Tibial artery (tissue), 4 donors: ENCODE measurements at regions not wholly inside any gene's neighbourhood (a gene's known extent, or its start where the extent isn't known, plus 50 kb on each side); places are given as distances from the start of the nearest gene placed in this dataset.

ENCODE experiments used
- DNase-seq, 2 donors: peaks; one replicate each; pipeline ENCODE4 v3.0.0-alpha.2; 2019
- H3K27ac ChIP-seq, 2 donors: fragments of 200-600 bp; sonication (generic) in 1 of 2; 1 replicate in 1 of 2; 2 replicates in 1 of 2; pipeline ENCODE4 v1.5.1; 2018 to 2019; ENCODE audit warnings: mild to moderate bottlenecking in 1 of 2
- H3K27me3 ChIP-seq, 2 donors: fragments of 200-600 bp; sonication (generic) in 1 of 2; one replicate each; pipeline versions ENCODE4 v1.5.1 to v1.6.0; 2016 to 2019
- H3K36me3 ChIP-seq, 3 donors: fragments of 200-600 bp; sonication (generic) in 2 of 3; one replicate each; pipeline ENCODE4 v1.5.1; 2016 to 2019; ENCODE audit warnings: mild to moderate bottlenecking in 2 of 3
- H3K4me1 ChIP-seq, 4 donors: fragments of 200-600 bp; sonication (generic) in 2 of 4; 1 replicate in 3 of 4; 2 replicates in 1 of 4; pipeline ENCODE4 v1.5.1; 2016 to 2019
- H3K4me3 ChIP-seq, 2 donors: fragments of 200-600 bp; sonication (generic) in 1 of 2; 1 replicate in 1 of 2; 2 replicates in 1 of 2; pipeline ENCODE4 v1.5.1; 2018 to 2019; ENCODE audit warnings: mild to moderate bottlenecking in 2 of 2
- H3K9me3 ChIP-seq, 3 donors: fragments of 200-600 bp; sonication (generic) in 1 of 3; one replicate each; pipeline ENCODE4 v1.5.1; 2016 to 2019
- intact Hi-C: fragments of 100-400 bp; cut with DNase I; formaldehyde crosslinking; loops from one replicate; pipeline ENCODE4 v1.15.0; 2023; ENCODE audit warnings: low total_unique reads
- TF ChIP-seq, protein P1 (sequence below), 2 experiments: fragments of 200-600 bp in 1 of 2; fragments of 450-650 bp in 1 of 2; IDR thresholded peaks; one replicate each; pipeline ENCODE4 v1.5.1; 2017 to 2019; ENCODE audit warnings: antibody characterized with exemption in 2 of 2, mild to moderate bottlenecking in 1 of 2, moderate library complexity in 1 of 2

DNA sequence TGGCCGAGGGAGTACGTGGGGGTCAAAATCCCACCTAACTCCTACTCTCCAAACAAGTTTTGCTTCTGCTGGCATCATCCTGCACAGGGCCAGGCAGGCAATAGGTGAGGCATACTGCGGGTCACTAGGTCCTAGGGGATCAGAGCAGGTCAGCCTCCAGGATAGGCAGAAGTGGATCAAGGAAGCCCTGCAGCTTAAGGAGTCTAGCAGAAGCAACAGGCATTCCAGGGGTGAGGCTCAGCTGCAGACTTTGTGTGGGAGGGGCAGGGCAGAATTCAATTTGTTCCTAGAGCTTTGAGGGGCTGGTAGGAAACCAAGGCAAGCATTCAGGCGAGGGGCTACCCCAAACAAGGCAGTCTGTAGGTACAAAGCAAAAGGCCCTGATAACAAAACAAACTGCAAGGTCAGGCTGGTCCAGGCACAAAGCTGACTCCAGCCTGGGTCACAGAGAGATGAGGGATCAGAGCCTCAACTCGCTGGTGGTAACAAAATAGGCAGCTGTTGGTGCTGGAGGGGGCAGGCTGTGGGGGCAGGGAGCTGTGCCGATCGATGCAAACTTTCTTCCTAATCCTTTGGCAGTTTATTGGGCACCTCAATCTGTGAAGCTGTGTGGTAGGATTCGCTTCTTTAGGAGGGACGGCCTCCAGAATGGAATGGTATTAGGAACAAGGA is 80.2 kb upstream of the CALM2 start:
- H3K27ac ChIP-seq = no peak overlapping the region
- H3K9me3 ChIP-seq = no peaks in the 10 kb centered on the region
- TF ChIP-seq, protein P1, sequence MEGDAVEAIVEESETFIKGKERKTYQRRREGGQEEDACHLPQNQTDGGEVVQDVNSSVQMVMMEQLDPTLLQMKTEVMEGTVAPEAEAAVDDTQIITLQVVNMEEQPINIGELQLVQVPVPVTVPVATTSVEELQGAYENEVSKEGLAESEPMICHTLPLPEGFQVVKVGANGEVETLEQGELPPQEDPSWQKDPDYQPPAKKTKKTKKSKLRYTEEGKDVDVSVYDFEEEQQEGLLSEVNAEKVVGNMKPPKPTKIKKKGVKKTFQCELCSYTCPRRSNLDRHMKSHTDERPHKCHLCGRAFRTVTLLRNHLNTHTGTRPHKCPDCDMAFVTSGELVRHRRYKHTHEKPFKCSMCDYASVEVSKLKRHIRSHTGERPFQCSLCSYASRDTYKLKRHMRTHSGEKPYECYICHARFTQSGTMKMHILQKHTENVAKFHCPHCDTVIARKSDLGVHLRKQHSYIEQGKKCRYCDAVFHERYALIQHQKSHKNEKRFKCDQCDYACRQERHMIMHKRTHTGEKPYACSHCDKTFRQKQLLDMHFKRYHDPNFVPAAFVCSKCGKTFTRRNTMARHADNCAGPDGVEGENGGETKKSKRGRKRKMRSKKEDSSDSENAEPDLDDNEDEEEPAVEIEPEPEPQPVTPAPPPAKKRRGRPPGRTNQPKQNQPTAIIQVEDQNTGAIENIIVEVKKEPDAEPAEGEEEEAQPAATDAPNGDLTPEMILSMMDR (IDR thresholded peaks at IDR 0.05) = no peak
- H3K4me3 ChIP-seq = no peak overlapping the region
- H3K27me3 ChIP-seq = no peaks in the 10 kb centered on the region
- DNase-seq = no peak
- no peaks in the 10 kb centered on the region for H3K36me3 ChIP-seq
- no peaks in the 10 kb centered on the region for H3K4me1 ChIP-seq
- intact Hi-C loops = no loop called here

- Histone ChIP-seq H3K27me3 (no peaks in the 10 kb centered on the region), H3K36me3 (no peaks in the 10 kb centered on the region)
- TF ChIP-seq, protein P1 (IDR thresholded peaks at IDR 0.05) = no peak
Measured at GRCh38 chr2:47255794-47256193, 79.5 kb upstream of the CALM2 start.

DNA sequence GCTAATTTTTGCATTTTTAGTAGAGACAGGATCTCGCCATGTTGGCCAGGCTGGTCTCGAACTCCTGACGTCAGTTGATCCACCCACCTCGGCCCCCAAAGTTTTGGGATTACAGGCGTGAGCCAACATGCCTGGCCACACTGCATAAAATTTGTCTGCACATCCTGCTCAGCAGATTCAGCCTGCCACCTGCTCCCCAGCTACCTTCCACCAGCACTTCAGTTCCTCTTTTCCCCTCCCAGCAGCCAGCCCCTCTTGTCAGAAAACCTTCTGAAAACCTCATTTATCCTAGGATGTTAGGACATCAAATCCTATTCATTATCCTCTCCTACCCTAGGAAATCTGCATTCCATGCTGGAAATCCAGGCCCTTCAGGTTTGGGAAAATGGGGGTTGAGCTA is 78.2 kb upstream of the CALM2 start:
- no peak for DNase-seq
- Histone ChIP-seq H3K9me3 (no peaks in the 10 kb centered on the region), H3K4me1 (no peaks in the 10 kb centered on the region), H3K27ac (no peak overlapping the region), H3K4me3 (no peak overlapping the region), H3K36me3 (no peaks in the 10 kb centered on the region), H3K27me3 (no peaks in the 10 kb centered on the region)
- TF ChIP-seq, protein P1 (IDR thresholded peaks at IDR 0.05) = no peak
- intact Hi-C loops = no loop called here

More at GRCh38 chr2:47255794-47256193, 79.5 kb upstream of the CALM2 start:
- intact Hi-C loops = no loop called here
- Histone ChIP-seq H3K4me1 (no peaks in the 10 kb centered on the region), H3K27ac (no peak overlapping the region), H3K9me3 (no peaks in the 10 kb centered on the region), H3K4me3 (no peak overlapping the region)
- DNase-seq = no peak

- Histone ChIP-seq H3K4me3 (no peak overlapping the region), H3K4me1 (no peaks in the 10 kb centered on the region), H3K36me3 (no peaks in the 10 kb centered on the region), H3K27me3 (no peaks in the 10 kb centered on the region), H3K27ac (no peak overlapping the region), H3K9me3 (no peaks in the 10 kb centered on the region)
- intact Hi-C loops = no loop called here
- TF ChIP-seq, protein P1 (IDR thresholded peaks at IDR 0.05) = no peak
- DNase-seq = no peak
Measured at GRCh38 chr2:47253447-47253846, 77.1 kb upstream of the CALM2 start.

GRCh38 chr2:47251404-47251675 is 75.0 kb upstream of the CALM2 start:
- Histone ChIP-seq H3K27ac (no peak overlapping the region), H3K4me1 (no peaks in the 10 kb centered on the region), H3K9me3 (no peaks in the 10 kb centered on the region), H3K4me3 (no peak overlapping the region), H3K27me3 (no peaks in the 10 kb centered on the region), H3K36me3 (no peaks in the 10 kb centered on the region)
- intact Hi-C loops = no loop called here
- TF ChIP-seq, protein P1 (IDR thresholded peaks at IDR 0.05) = no peak
- DNase-seq = no peak
